ENCODE measurements at regions not wholly inside any gene's neighbourhood (a gene's known extent, or its start where the extent isn't known, plus 50 kb on each side); places are given as distances from the start of the nearest gene placed in this dataset.

GRCh38 chr11:22456993-22457762 lies 119.0 kb downstream of the SLC17A6 start:
- no peak overlapping the region for H2AFZ ChIP-seq (ENCODE audit: low read length)
- FAIRE-seq: no peak
- no peak for TF ChIP-seq NANOG (IDR thresholded peaks at IDR 0.05; ENCODE audit: insufficient read depth, low read depth, low read length, poor library complexity, severe bottlenecking)

More at GRCh38 chr11:22456993-22457762, 119.0 kb downstream of the SLC17A6 start:
- H2AK5ac ChIP-seq (ENCODE audit: low read depth, low read length): no peak overlapping the region
- no peak overlapping the region for H3K27ac ChIP-seq (ENCODE audit: low read depth, low read length)
- no peak overlapping the region for H3K56ac ChIP-seq (replicated peaks; ENCODE audit: insufficient read length, low read depth, low read length)
- H3K14ac ChIP-seq (ENCODE audit: insufficient read length): no peak overlapping the region
- H3K4ac ChIP-seq (replicated peaks; ENCODE audit: insufficient read length, low read depth, low read length): no peak overlapping the region
- no peak overlapping the region for H3K4me2 ChIP-seq (ENCODE audit: insufficient read depth in 1 of 2, low read depth in 2 of 2, low read length in 2 of 2)
- H2BK15ac ChIP-seq (ENCODE audit: low read length): no peak overlapping the region
- no peak overlapping the region for H3K4me3 ChIP-seq (ENCODE audit: extremely low read depth in 1 of 4, insufficient read depth in 2 of 4, low read depth in 3 of 4, low read length in 4 of 4)
- no peaks in the 10 kb centered on the region; the same call in 1 of the 2 replicates for H3K23me2 ChIP-seq (ENCODE audit: low read depth, low read length)
- CTCF ChIA-PET (ENCODE audit: partially characterized antibody): interaction anchor here (0.6 to 0.9 kb wide), 2 partner anchors 14 to 344 kb away, joined by 3 read pairs; no protein-coding TSS in a partner anchor
- no peak for DNase-seq (ENCODE audit: low read depth in 1 of 2, low spot score in 2 of 2)
- H2BK120ac ChIP-seq (replicated peaks; ENCODE audit: low read depth, low read length): no peak overlapping the region
- H4K5ac ChIP-seq (ENCODE audit: insufficient read length, low read depth, low read length): no peak overlapping the region
- peaks cover 0 to 2% (median 0%) of the 10 kb centered on the region in 4 experiments; a peak in 1 of 7 replicates for H3K4me1 ChIP-seq (replicated peaks in 1 of 4; ENCODE audit: control insufficient read depth in 3 of 4, insufficient read depth in 4 of 4, low read length in 3 of 4)
- no peaks in the 10 kb centered on the region for H3K27me3 ChIP-seq (replicated peaks in 1 of 4; ENCODE audit: control insufficient read depth in 3 of 4, extremely low read depth in 1 of 4, insufficient read depth in 3 of 4, low read length in 3 of 4)
- H3K9ac ChIP-seq (replicated peaks in 1 of 4; ENCODE audit: extremely low read depth in 1 of 4, low read depth in 3 of 4, low read length in 3 of 4): no peak overlapping the region
- no peak overlapping the region for H2BK20ac ChIP-seq (ENCODE audit: low read length)
- no peak overlapping the region for H3K23ac ChIP-seq (ENCODE audit: insufficient read length)
- H4K8ac ChIP-seq (ENCODE audit: extremely low read depth, insufficient read depth, low read length): no peak overlapping the region
- no peaks in the 10 kb centered on the region for H3K79me2 ChIP-seq (ENCODE audit: control insufficient read depth in 1 of 2, insufficient read depth in 2 of 2, low read length in 2 of 2)
- no peak overlapping the region for H2BK5ac ChIP-seq (ENCODE audit: low read depth, low read length)
- H3K36me3 ChIP-seq (ENCODE audit: control insufficient read depth in 2 of 4, insufficient read depth in 4 of 4, low read length in 3 of 4): no peaks in the 10 kb centered on the region
- H3K79me1 ChIP-seq (ENCODE audit: low read depth, low read length): no peaks in the 10 kb centered on the region
- no peak overlapping the region for H3K18ac ChIP-seq (ENCODE audit: extremely low read depth, low read length)
- H4K91ac ChIP-seq (replicated peaks; ENCODE audit: insufficient read length, low read length): no peak overlapping the region
- POLR2A ChIA-PET (ENCODE audit: partially characterized antibody): no interaction called here
- H2BK12ac ChIP-seq (ENCODE audit: low read depth, low read length): no peak overlapping the region
- H4K20me1 ChIP-seq (replicated peaks in 1 of 2; ENCODE audit: control insufficient read depth in 1 of 2, insufficient read depth in 2 of 2, low read length in 2 of 2): no peaks in the 10 kb centered on the region
- 85% methylated on average over 1 of the region's 1 CpG; no CpG with 5 or more reads in 1 of the 2 experiments for WGBS, 2 experiments (ENCODE audit: extremely low coverage in 1 of 2, insufficient coverage in 1 of 2, insufficient read length in 1 of 2, insufficient replicate concordance in 2 of 2, low coverage in 1 of 2, low lambda C conversion rate in 2 of 2, missing lambda C conversion rate in 1 of 2)
- no peaks in the 10 kb centered on the region for H3K9me3 ChIP-seq (ENCODE audit: insufficient read depth in 2 of 2, low read depth in 1 of 2, low read length in 1 of 2)

Data from H1 (cell line).